ENCODE measurements at regions not wholly inside any gene's neighbourhood (a gene's known extent, or its start where the extent isn't known, plus 50 kb on each side); places are given as distances from the start of the nearest gene placed in this dataset.
"Not testable (repeated sequence)": the region's sequence is repeated elsewhere in the genome, so short reads cannot be mapped to it uniquely, and the experiment has no call there.

DNA sequence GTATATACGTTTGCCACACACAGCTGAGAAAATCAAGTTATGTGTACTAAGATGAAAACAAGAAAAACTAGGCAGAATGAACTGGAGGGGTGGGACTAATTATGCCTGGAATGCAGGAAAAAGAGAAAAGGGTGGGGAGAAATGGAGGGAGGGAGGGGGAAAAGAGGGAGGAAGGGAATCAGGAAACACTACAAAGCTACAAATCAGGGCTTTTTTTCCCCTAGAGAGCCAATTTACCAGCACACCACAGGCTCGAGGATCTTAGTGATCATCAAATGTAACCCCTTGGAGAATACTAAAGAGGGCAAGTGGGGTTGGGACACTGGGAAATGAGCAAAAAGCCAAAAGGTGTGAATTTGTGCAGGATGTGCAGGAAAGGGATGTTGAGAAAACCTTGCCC, 451.9 kb downstream of the SMARCA1 start:
- DNase-seq = no peak

DNA sequence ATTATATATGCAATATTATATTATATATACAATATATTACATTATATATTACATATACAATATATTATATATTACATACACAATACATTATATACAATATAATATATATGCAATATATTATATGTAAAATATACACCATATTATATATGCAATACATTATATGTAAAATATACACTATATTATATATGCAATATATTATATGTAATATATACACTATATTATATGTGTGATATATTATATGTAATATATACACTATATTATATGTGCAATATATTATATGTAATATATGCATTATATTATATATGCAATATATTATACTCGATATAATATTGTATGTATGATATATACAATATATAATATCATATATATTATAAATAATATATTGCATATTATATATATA, 457.4 kb downstream of the SMARCA1 start:
- DNase-seq = no peak

DNA sequence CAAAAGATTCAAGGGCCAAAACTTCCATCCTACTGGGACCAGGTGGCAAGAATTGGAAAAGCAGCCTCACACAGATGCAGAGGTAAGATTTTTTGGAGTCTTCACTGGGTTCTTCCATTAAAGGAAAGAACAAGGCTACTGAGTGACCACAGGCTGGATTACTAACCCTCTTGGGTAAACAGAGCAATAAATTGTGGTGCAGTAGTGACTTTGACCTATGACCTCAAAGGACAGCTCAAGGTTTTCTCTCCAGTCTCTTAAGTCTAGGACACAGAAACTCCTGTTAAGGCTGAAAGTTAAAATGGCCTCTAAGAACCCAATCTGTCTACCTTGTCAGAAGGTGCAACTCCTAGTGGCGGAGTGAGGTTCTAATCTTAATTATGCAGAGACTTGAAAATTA, 464.9 kb downstream of the SMARCA1 start:
- no peak for DNase-seq

DNA sequence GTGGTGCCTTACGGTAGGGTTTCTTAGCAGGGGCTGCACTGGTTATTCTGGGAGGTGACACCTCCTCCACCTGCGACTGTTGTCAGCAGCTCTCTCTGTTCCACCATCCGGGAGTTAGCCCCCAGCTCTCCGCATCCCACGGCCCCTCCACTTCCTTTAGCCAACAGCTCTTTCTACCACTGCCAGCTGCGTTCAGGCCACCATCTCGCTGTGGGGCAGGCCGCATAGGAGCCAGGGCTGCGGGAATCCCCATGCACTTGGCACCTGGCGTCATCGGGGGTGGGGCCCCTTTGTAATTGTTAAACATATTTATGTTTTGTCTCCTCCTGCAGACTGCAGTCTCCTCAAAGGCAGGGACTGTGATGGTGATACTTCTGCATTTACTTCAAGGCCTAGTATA, 480.2 kb downstream of the SMARCA1 start:
- no peak for DNase-seq

DNA sequence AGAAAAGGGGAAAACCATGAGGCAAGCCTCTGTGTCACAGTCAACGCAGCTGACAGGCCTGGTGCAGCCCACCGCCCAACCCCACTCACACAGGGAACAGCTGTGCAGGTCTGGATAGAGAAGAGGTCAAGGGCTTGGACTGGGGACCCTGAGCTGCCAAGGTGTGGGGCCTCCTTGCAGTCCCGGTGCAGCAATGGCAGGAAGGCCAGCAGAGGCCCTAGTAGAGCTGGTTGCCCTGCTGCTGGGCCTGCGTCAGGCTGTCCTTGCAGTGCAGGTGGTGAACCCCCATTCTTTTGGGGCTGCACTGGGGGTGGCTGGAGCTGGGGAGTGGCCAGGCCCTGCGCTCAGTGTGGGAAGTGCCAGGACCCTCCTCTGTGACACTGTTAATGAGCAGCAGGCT, 482.0 kb downstream of the SMARCA1 start:
- DNase-seq = no peak

DNA sequence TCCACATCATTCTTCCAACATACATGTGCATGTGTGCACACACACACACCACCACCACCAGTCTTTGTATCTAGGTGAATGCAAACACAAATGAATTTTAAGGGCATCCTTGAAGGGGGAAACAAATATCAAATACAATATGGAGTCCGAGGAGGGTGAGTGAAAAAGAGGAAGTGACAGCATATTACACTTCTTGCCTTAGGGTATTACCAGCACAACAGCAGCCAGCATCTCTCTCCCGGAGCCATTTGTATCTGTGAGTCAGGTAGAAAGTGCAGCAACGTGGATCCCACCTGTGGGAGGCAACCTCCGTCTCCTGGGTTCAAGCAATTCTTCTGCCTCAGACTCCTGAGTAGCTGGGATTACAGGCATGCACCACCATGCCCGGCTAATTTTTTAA, 483.2 kb downstream of the SMARCA1 start:
- no peak for DNase-seq

DNA sequence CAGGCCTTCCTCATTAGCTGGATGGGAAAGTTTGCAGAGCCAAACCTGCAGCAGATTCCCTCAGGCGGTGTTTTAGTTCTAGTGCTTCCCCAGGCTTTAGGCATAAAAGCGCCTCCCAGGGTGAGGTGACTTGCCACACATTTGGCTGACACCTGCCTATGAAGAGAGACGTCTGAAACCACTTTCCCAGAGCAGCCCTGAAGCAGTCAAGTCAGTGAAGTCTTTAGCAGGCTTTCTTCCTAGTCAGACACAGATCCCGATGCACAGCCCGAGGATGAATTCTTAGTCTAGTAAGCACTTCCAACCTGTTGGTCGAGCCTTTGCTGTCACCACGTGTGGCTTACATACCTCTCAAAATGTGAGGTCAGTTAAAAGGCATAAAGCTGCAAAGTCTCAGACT, 484.1 kb downstream of the SMARCA1 start:
- DNase-seq = no peak

DNA sequence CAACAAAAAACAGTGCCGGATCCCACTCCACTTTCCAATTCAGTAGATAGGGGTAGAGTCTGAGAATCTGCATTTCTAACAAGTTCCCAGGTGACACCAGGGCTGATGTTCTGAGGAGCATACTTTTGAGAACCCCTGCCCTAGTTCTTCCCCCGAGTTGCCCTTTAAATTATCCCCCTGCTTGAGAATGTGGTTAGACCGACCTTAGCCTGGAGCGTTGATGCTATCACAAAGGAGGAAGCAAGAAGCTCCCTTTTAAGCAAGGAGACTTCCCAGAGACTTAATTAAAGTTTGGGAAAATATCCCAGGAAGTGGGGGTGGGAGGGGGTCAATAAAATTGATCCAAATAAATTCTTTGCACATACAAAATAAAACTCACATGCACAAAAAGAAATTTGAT, 485.9 kb downstream of the SMARCA1 start:
- DNase-seq = no peak

DNA sequence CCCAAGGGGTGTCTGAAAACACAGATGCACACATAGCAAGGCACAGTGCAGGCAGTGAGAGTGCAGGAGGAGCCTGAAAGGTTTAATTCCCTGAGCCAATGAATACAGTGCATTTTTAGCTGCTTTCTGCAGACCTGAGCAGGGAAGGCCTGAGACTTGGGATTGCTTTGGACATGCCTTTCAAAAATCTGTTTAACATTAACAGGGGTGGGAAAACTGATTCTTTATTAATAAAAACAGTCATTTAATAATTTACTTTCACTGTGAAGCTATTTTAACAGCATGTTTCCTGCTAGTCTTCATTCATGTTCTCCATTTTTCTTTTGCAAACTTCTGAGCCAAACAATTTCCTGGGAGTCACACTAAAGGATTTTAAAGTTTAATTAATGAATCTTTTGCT, 488.1 kb downstream of the SMARCA1 start:
- no peak for DNase-seq

DNA sequence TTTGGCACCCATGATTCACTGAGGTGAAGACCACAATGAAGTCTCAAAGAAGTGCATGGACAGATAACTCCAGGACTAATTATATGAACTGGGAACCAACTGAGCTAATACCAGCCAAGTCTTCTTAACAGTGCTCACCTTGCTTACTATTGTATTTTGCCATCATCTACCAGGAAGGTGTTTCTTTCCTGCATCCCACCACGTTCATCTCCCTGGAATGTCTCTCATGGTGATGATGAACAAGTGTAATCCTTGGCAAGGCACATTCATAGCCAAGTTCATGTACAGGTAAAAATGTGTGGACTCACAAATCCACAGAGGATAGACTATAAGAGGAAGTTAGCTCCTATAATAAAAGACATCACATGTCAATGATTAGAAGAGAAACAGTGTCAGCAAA, 489.1 kb downstream of the SMARCA1 start:
- DNase-seq = no peak

DNA sequence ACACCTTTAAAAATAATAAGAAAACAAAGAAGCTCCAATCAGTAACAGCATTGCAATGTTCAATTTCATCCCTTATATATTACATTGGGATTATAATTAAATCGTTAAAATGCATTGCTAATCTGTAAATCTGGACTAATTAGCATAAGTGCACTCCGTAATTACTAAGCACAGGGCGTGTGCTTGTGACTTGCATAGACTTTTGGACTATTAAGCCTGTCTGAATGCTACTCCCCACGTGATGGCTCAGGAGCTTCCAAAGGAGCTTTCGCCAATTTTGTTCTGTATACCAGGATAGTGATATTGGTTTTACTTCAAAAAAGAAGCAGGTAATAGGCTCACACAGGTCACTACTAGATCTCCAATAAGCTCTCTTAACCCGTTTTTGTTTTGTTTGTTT, 497.1 kb downstream of the SMARCA1 start:
- no peak for DNase-seq

DNA sequence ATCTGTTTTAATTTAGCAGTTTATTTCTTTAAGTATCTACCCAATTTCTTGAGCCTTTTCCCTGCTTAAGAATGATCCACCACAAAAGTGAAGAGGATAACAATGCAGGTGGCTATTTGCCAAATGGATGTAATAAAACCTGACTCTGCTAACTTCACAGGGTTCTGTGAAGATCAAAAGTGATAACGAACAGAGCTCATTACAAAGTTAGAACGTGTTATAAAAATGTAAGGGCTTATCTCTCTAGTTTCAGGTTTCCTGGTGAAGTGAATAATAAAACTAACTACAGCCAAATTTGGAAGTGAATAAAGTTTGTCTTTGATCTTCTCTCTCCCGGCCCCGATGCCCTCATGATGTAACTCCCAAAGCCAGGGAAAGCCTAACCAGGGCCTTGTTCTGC, 497.9 kb downstream of the SMARCA1 start:
- DNase-seq = no peak

DNA sequence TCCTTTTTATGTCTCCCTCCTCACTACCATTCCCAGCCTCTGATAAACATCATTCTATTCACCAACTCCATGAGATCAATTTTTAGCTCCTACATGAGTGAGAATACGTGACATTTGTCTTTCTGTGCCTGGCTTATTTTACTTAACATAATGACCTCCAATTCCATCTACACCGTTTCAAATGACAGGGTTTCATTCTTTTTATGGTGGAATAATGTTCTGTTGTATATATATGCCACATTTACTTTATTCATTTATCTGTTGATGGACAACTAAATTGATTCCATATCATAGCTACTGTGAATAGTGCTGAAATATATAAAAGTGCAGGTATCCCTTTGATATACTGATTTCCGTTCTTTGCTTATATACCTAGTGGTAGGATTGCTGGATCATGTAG, 503.9 kb downstream of the SMARCA1 start:
- no peak for DNase-seq

DNA sequence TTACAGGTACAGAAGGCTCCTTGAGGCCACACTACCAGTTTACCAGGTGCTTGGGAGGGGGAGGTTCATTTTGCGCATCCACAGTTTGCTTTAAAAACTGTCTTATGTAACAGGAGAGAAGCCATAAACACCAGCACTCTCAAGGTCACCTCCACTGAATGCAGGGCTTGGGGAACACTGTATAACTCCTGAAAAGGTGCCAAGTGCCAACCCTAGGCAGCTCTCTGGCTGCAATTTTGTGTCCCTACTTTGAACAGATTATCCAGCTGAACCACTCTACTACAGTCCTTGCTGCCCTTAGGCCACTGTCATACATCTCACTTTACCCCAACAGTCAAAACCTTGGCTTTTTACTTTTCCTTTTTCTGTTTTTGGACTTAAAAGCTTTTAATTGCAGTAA, 507.9 kb downstream of the SMARCA1 start:
- DNase-seq = no peak

DNA sequence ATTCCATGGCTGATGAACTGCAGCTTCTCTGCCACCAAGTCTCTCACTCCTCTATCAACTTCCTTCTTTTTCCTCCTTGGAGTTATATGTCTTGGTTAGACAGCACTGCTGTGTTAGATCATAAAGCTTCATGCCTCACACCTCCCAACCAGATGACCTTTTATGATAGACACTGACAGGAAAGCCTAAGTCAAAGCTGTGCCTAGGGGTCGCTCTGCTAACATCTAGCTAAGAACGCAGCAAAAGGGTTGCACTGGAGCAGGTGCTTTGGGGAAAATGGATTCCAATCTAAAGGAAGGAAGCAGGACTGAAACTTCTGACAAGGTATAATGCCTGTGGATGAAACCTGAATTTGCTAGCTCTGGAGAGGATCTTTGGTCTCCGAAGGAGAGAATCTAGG, 509.7 kb downstream of the SMARCA1 start:
- DNase-seq = no peak

DNA sequence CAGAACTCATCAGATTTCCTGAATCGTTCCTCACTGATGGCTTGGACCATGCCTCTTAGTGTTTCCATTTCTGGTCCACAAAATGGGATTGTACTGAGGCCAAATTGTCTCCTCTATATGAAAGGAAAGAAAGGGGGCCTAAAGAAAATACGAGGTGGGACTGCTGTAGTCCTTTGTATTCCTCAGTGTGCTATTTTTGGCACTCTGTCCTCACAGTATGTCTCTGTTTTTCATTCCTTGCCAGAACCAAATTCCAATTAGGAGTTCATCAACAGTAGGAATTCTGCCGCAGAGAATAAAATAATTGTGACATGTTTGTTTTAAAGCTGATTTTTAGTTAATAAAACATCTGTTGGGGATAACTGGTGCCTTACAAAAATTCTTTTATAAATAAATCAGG, 515.7 kb downstream of the SMARCA1 start:
- no peak for DNase-seq

DNA sequence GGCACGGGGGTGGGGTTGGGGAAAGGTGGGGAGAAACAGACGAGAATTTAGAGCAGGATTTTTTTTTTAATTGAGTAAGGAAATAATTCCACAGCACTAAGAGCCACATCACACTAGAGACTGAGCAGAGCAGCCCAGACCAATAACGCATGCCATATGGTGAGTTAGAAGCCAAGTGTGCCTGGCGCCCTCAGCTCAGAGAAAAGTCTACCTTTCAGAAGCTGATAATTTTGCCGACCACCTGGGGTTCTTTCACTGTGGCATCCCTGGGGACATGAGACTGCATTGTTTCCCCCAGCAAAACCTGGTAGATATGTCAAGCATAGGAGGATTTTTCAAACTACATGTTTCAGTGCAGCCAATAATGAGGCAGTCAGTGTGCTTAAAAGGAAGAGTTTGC, 516.8 kb downstream of the SMARCA1 start:
- no peak for DNase-seq

DNA sequence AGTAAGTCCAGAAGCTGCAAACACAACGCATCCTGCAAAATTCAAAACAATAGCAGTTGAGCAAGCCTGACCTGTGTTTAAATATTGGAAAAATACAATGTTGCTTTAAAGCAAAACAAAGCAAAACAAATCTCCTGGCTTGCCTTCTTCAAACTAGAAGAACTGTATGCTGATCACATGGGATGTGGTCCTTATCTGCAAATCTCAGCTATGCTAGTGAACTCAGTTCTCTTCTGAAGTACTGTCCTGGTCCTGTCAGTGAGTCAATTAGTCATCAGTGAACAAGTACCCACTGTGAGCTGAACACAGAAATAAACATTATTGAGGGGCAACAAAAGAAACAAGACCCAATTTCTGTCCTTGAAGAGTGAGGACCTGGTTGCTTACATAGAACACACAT, 522.5 kb downstream of the SMARCA1 start:
- no peak for DNase-seq

DNA sequence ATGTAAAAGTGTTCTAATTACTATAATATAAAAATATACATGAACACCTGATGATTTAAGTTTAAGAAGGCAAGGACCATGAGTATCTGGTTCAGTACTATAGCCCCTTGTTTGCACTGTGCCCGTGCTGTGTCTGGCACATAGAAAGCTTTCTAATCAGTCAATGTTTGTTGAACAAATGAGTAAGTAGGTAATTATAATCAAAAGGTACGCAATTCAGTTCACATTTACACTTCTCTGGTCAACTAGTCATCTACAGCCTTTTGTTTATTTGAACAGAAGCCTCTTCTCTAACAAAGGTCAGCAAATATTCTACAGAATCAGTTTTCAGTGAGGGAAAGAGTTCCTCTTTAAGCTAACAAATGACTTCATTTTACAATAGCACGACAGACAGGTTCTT, 523.3 kb downstream of the SMARCA1 start:
- DNase-seq = no peak

DNA sequence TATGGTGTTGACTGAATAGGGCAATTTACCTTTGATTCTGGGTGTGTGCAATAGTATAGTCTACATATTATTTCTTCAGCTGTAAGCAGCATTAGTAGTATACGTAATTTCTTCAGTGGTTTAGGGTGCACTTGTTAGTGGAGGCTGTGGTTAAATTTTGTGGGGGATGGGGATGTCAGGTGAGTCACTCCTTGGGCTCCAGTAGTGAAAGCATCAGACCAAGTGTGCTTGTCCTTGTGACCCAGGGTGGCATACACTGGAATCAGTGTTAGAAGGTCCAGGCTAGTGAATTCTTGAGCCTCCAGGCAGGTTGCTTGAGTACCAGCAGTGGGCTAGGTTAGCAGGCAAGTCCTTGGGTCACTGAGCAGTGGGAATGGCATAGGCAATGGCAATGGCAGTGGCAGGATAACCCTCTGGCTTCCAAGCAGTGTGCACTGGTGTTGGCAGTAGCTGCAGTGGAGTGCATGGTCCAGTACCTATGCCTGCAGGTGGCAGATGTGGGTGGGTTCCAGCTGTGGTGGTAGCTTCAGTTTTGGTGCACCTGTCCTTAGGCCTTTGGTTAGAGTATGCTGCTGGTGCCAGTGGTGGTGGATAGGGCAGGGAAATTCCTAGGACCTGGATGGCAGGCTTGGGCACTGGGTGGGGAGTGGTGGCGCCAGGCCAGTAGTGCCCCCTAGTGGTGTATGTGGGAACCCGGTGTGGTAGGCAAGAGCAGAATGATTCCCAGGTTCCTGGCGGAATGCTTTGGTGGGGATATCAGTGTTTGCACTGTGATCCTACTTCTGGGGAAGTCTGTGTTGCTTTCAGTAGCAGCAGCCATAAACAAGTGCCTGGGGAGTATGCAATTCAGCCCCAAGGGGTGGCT, 531.0 kb downstream of the SMARCA1 start:
- DNase-seq = no peak

DNA sequence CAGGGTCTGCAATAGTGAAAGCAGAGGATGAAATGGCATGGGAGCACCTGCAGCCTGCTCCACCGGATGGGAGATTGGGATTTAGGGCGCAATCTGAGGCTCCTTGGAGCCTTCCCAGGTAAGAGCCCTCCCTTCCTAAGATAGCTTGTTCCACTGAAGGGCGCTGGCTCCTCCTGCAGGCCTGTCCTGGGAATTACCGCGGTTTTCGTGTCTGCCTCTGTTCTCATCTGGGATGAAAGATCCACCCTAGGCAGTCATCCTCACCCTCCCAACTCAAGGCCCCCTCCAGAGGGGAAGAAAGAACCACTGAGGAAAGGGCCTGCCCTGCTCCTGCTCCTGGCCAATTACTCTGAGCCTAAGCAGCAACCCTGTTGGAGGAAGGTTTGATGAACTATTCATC, 547.5 kb downstream of the SMARCA1 start:
- peak; percentile 8 for DNase-seq

DNA sequence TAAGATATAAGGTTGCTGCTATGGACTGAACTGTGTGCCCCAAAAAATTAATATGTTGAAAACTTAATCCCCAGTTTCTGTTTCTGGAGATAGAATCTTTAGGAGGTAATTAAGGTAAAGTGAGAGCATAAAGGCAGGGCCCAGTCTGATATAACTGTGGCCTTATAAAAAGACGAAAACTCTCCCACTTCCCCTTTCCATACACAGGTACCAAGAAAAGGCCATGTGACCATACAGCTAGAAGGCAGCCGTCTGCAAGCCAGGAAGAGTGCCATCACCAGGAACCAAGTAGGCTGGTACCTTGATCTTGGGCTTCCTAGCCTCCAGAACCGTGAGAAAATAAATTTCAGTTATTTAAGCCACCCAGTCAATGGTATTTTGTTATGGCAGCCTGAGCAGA, 550.3 kb downstream of the SMARCA1 start:
- DNase-seq = no peak

DNA sequence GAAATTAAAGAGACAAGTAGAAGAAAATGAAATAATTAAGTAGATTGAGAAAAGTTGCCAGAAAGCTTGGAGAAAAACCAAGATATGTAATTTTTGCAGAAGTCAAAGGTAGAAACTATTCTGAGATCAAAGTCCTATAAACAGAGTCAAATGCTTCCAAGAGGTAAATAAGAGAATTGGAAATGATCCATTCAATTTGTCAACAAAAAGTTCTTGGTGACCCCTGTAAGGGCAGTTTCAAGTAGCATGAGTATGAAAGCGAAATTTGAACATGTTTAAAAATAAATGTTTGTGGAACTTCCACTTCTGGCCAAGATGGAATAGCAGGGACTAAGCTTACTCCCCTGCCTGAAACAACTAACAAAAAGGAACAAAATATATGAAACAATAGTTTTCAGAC, 562.0 kb downstream of the SMARCA1 start:
- no peak for DNase-seq

DNA sequence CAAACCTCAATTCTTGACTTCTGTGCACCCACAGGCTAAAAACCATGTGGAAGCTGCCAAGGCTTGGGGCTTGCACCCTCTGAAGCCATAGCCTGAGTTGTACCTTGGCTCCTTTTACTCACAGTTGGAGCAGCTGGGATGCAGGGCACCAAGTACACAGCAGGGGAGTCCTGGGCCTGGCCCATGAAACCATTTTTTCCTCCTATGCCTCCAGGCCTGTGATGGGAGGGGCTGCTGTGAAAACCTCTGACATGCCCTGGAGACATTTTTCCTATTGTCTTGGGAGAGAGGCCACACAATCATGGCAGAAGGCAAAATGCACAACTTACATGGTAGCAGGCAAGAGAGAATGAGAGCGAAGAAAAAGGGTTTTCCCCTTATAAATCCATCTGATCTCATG, 568.6 kb downstream of the SMARCA1 start:
- not testable (repeated sequence) for DNase-seq

DNA sequence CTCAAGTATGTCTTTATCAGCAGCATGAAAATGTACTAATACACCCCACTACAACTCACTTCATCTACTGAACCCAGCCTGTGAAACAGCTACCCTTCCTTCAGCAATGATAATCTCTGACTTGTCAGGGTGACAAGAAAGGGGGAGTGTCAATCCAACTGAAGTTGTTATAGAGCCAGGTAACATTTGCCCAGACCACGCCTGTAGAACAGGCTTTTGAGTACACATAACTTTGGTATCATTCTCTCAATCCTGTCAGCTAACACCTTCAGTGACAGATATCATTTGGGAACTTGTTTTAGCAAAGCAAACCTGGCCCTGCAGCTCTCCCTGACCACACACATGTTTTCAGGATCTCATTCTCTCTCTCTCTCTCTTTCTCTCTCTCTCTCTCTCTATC, 592.2 kb downstream of the SMARCA1 start:
- DNase-seq = no peak

Measured in fibroblast of skin of right quadriceps (primary cell).